SK-N-SH treated with all-trans-retinoic acid at 6 μM for 48 hours (cell line): ENCODE measurements at regions not wholly inside any gene's neighbourhood (a gene's known extent, or its start where the extent isn't known, plus 50 kb on each side); places are given as distances from the start of the nearest gene placed in this dataset.

Source experiments
- ARNTL ChIP-seq: fragments of 450-650 bp; formaldehyde crosslinking; IDR thresholded peaks from 2 replicates; pipeline ENCODE4 v1.5.0; 2020; ENCODE audit warnings: low read depth, mild to moderate bottlenecking, moderate library complexity, borderline replicate concordance
- CSDC2 ChIP-seq: fragments of 250-450 bp; sonication (Bioruptor Pico); IDR thresholded peaks from 2 replicates; pipeline ENCODE4 v1.5.0; 2020; ENCODE audit warnings: mild to moderate bottlenecking, moderate library complexity
- GLIS3 ChIP-seq: fragments of 250-450 bp; sonication (Bioruptor Pico); IDR thresholded peaks from 2 replicates; pipeline ENCODE4 v1.5.0; 2020; ENCODE audit warnings: mild to moderate bottlenecking, moderate library complexity
- OSR1 ChIP-seq: fragments of 250-450 bp; sonication (Bioruptor Pico); IDR thresholded peaks from 2 replicates; pipeline ENCODE4 v1.8.0; 2022; ENCODE audit warnings: moderate library complexity, mild to moderate bottlenecking, inconsistent platforms
- PPARA ChIP-seq: fragments of 250-450 bp; sonication (Bioruptor Pico); IDR thresholded peaks from 2 replicates; pipeline ENCODE4 v1.5.0; 2020; ENCODE audit warnings: mild to moderate bottlenecking, borderline replicate concordance
- SNAI2 ChIP-seq: fragments of 250-450 bp; sonication (Bioruptor Pico); IDR thresholded peaks from 2 replicates; pipeline ENCODE4 v1.5.0; 2020; ENCODE audit warnings: mild to moderate bottlenecking, moderate library complexity
- TOX ChIP-seq: fragments of 250-450 bp; sonication (Bioruptor Pico); IDR thresholded peaks from 2 replicates; pipeline ENCODE4 v1.8.0; 2021; ENCODE audit warnings: mild to moderate bottlenecking, moderate library complexity, borderline replicate concordance
- ZFP3 ChIP-seq: fragments of 250-450 bp; sonication (Bioruptor Pico); IDR thresholded peaks from 2 replicates; pipeline ENCODE4 v1.5.0; 2020; ENCODE audit warnings: mild to moderate bottlenecking, moderate library complexity
- ZFP30 ChIP-seq: fragments of 450-650 bp; formaldehyde crosslinking; IDR thresholded peaks from 2 replicates; pipeline ENCODE4 v1.5.0; 2022; ENCODE audit warnings: mild to moderate bottlenecking, moderate library complexity
- ZNF565 ChIP-seq: fragments of 450-650 bp; formaldehyde crosslinking; conservative IDR thresholded peaks from 2 replicates; pipeline ENCODE4 v1.5.0; 2020; ENCODE audit warnings: low read depth, mild to moderate bottlenecking, moderate library complexity
- ZNF8 ChIP-seq: fragments of 450-650 bp; formaldehyde crosslinking; IDR thresholded peaks from 2 replicates; pipeline ENCODE4 v1.5.0; 2020; ENCODE audit warnings: mild to moderate bottlenecking, moderate library complexity
- TF ChIP-seq, protein P1 (sequence below): fragments of 250-450 bp; sonication (Bioruptor Pico); IDR thresholded peaks from 2 replicates; pipeline ENCODE4 v1.5.0; 2020; ENCODE audit warnings: mild to moderate bottlenecking, moderate library complexity
- TF ChIP-seq, protein P2 (sequence below): fragments of 250-450 bp; sonication (Bioruptor Pico); IDR thresholded peaks from 2 replicates; pipeline ENCODE4 v1.8.0; 2020; ENCODE audit warnings: mild to moderate bottlenecking, moderate library complexity, borderline replicate concordance
- TF ChIP-seq, protein P3 (sequence below): fragments of 250-450 bp; sonication (Bioruptor Pico); IDR thresholded peaks from 2 replicates; pipeline ENCODE4 v1.5.1; 2020; ENCODE audit warnings: low read depth, mild to moderate bottlenecking, moderate library complexity

DNA sequence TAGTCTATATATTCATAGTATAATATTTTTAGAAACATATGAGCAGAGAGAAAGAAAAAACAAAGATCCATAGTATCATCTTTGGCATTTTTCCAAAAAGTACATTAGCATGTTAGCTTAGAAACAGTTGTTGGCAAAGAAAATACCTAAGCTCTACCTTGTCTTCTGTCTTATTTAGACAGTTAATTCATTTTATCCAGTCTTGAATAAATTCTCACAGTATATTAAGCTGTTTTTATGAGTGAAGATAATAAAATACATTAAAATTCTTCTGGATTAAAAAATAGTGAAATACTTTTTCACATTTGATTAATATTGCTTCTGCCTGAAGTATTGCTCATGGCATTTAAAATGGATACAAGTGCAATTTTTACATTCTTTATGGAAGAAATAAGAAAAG lies 145.2 kb downstream of the ZIC1 start:
- TF ChIP-seq ZFP3 (CRISPR knock-in tag) (no peak), ARNTL (no peak), ZNF565 (CRISPR knock-in tag) (no peak), CSDC2 (CRISPR knock-in tag) (no peak), ZNF8 (no peak), PPARA (CRISPR knock-in tag) (no peak), OSR1 (CRISPR knock-in tag) (no peak), GLIS3 (CRISPR knock-in tag) (no peak), SNAI2 (CRISPR knock-in tag) (no peak), TOX (CRISPR knock-in tag) (no peak), ZFP30 (CRISPR knock-in tag) (no peak)
- TF ChIP-seq, protein P1, sequence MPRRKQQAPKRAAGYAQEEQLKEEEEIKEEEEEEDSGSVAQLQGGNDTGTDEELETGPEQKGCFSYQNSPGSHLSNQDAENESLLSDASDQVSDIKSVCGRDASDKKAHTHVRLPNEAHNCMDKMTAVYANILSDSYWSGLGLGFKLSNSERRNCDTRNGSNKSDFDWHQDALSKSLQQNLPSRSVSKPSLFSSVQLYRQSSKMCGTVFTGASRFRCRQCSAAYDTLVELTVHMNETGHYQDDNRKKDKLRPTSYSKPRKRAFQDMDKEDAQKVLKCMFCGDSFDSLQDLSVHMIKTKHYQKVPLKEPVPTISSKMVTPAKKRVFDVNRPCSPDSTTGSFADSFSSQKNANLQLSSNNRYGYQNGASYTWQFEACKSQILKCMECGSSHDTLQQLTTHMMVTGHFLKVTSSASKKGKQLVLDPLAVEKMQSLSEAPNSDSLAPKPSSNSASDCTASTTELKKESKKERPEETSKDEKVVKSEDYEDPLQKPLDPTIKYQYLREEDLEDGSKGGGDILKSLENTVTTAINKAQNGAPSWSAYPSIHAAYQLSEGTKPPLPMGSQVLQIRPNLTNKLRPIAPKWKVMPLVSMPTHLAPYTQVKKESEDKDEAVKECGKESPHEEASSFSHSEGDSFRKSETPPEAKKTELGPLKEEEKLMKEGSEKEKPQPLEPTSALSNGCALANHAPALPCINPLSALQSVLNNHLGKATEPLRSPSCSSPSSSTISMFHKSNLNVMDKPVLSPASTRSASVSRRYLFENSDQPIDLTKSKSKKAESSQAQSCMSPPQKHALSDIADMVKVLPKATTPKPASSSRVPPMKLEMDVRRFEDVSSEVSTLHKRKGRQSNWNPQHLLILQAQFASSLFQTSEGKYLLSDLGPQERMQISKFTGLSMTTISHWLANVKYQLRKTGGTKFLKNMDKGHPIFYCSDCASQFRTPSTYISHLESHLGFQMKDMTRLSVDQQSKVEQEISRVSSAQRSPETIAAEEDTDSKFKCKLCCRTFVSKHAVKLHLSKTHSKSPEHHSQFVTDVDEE (CRISPR knock-in tag), result no peak
- TF ChIP-seq, protein P2, sequence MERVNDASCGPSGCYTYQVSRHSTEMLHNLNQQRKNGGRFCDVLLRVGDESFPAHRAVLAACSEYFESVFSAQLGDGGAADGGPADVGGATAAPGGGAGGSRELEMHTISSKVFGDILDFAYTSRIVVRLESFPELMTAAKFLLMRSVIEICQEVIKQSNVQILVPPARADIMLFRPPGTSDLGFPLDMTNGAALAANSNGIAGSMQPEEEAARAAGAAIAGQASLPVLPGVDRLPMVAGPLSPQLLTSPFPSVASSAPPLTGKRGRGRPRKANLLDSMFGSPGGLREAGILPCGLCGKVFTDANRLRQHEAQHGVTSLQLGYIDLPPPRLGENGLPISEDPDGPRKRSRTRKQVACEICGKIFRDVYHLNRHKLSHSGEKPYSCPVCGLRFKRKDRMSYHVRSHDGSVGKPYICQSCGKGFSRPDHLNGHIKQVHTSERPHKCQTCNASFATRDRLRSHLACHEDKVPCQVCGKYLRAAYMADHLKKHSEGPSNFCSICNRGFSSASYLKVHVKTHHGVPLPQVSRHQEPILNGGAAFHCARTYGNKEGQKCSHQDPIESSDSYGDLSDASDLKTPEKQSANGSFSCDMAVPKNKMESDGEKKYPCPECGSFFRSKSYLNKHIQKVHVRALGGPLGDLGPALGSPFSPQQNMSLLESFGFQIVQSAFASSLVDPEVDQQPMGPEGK, result no peak
- TF ChIP-seq, protein P3, sequence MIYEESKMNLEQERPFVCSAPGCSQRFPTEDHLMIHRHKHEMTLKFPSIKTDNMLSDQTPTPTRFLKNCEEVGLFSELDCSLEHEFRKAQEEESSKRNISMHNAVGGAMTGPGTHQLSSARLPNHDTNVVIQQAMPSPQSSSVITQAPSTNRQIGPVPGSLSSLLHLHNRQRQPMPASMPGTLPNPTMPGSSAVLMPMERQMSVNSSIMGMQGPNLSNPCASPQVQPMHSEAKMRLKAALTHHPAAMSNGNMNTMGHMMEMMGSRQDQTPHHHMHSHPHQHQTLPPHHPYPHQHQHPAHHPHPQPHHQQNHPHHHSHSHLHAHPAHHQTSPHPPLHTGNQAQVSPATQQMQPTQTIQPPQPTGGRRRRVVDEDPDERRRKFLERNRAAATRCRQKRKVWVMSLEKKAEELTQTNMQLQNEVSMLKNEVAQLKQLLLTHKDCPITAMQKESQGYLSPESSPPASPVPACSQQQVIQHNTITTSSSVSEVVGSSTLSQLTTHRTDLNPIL, result no peak
